HFF-Myc (cell line): ENCODE measurements at regions not wholly inside any gene's neighbourhood (a gene's known extent, or its start where the extent isn't known, plus 50 kb on each side); places are given as distances from the start of the nearest gene placed in this dataset.

Experiments
- DNase-seq: peaks from one replicate; pipeline ENCODE4 v3.0.0-alpha.2; 2011; ENCODE audit warnings: low read depth; ENCODE audit errors: extremely low read depth
- H3K4me3 ChIP-seq: replicated peaks from 2 replicates; pipeline ENCODE4 v1.5.1; 2011; ENCODE audit warnings: low read depth, mild to moderate bottlenecking, control low read depth, low read length
- TF ChIP-seq, protein P1 (sequence below): IDR thresholded peaks from 2 replicates; pipeline ENCODE4 v1.5.1; 2012; ENCODE audit warnings: mild to moderate bottlenecking, low read depth, low read length, control low read depth; ENCODE audit errors: missing control alignments

DNA sequence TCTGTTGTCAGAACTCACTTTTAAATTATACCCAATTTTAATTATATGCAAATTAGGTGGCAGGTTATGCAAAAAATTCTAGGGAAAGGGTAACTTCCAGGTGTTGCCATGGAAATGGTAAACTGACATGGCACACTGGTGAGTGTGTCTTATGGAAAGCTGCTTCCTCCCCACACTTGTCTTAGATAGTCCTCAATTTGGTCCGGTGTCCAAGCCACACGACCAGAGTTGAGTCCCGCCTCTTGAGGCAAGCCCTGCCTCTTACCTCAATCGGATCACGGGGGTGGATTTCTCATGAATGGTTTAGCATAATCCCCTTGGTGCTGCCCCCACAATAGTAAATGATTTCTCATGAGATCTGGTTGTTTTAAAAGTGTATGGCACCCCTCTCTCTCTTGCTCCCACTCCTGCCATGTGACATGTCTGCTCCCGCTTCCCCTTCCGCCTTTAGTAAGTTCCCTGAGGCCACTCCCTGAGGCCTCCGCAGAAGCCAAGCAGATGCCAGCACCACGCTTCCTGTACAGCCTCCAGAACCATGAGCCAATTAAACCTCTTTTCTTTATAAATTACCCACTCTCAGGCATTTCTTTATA is 74.9 kb downstream of the MATN1 start:
- H3K4me3 ChIP-seq: no peak overlapping the region
- DNase-seq: no peak
- TF ChIP-seq, protein P1, sequence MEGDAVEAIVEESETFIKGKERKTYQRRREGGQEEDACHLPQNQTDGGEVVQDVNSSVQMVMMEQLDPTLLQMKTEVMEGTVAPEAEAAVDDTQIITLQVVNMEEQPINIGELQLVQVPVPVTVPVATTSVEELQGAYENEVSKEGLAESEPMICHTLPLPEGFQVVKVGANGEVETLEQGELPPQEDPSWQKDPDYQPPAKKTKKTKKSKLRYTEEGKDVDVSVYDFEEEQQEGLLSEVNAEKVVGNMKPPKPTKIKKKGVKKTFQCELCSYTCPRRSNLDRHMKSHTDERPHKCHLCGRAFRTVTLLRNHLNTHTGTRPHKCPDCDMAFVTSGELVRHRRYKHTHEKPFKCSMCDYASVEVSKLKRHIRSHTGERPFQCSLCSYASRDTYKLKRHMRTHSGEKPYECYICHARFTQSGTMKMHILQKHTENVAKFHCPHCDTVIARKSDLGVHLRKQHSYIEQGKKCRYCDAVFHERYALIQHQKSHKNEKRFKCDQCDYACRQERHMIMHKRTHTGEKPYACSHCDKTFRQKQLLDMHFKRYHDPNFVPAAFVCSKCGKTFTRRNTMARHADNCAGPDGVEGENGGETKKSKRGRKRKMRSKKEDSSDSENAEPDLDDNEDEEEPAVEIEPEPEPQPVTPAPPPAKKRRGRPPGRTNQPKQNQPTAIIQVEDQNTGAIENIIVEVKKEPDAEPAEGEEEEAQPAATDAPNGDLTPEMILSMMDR: no peak

DNA sequence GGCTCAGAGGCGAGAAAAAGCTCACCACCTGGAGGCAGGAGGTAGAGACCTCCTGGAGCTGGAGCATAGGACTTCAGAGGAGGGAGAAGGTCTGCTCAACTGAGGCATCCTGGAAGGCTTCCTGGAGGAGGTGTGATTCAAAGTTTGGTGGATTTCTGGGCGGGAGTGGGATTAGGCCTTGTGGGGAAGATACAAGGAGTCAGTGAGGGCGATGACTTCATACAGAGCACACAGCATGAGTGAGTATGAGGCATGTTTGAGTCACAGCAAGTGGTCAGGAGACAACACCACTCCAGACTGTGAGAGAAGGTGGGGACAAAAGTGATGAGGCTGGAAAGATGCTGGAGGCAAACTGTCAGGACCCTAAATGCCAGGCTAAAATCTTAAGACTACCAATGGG is 77.6 kb downstream of the MATN1 start:
- TF ChIP-seq, protein P1: no peak
- no peak for DNase-seq
- no peak overlapping the region for H3K4me3 ChIP-seq

DNA sequence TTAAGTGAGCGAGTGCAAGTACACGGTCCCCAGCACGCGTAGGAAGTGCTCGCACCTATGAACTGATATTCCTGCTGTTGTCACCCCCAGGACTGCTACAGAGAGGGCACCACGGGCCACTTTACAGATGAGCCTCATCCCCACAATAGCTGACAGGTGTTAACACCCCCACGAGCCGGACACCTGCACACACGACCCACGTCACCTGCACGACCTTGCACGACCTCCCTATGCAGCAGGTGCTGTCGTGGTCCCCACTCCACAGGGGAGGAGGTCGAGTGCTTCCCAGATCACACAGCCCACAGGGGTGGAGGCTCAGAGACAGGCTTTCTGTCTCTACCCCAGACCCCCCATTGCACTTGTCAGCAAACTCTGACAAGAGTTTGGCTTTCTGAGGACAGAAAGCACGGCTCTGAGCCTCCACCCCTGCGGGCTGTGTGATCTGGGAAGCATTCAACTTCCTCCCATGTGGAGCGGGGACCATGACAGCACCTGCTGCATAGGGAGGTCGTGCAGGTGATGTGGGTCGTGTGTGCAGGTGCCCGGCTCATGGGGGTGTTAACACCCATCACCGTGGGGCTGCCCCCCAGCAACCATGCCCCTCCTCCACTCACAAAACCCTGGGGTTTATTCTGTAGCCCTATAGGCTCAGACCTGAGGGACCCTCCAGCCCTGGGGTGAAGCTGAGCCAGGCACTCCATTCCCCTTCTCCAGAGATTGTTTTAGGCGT is 80.8 kb downstream of the MATN1 start:
- TF ChIP-seq, protein P1: no peak
- DNase-seq: no peak
- H3K4me3 ChIP-seq: no peak overlapping the region

DNA sequence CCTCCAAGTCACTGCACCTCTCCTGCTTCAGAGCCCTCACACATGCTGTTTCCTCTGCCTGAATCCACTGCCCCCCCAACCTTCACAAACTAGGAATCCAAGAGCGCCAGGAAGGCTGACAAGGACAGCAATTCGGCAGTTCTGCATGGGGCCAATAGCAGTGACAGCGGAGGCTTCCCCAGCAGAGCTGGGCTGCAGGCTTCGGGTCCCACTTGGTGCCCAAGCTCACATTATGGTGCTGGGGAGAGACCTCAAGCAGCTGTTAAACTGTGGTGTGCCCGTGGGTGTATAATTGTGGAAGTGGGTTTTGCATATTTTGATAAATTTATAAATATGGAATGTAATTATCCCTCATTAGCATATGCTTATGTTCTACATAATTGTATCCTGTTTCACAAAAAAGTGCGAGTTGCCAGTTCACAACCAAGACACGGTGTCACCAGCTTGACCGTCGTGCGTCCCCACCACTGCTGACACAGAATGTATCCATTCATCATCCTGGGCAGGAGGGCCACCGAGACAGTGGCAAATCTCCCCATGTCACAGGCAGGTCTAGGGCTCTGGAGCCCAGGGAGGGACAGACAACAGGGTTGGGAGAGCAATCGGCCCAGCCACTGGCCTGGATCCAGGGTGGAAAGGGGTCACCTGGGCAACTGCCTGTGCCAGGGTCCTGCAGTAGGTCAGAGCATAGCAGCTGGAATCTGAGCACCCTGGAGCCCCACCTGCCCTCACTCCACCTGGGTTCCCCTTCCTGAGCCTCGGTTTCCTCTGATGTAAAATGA is 81.6 kb downstream of the MATN1 start:
- TF ChIP-seq, protein P1: no peak
- no peak for DNase-seq

DNA sequence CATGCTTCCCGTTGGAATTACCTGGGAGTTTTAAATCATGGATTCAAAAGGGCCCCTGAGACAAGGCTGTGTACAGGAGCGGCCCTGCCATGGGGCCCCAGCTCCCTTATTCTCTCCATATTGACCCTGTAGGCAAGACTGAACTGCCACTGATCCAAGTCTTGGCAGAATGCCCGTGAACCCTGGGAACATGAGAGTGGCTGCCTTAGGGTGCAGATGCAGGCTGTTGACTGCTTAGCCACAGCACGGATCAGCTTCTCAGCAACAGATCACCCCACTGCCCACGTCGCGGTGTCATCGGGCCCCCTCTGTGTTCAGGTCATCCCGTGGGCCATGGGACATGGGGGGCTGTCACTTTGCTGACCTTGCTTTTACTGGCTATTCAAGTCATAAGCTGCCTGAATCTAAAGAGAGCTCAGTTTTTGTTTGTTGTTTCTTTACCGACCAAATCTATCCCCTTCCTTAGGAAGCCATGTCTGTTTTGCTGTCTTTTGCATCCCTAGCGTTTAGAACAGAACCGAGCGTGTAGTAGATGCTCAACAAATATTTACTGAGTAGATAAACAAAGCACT is 83.4 kb downstream of the MATN1 start:
- no peak for DNase-seq
- no peak overlapping the region for H3K4me3 ChIP-seq
- TF ChIP-seq, protein P1: no peak

More for the DNA sequence above, 81.6 kb downstream of the MATN1 start:
- H3K4me3 ChIP-seq: no peak overlapping the region

DNA sequence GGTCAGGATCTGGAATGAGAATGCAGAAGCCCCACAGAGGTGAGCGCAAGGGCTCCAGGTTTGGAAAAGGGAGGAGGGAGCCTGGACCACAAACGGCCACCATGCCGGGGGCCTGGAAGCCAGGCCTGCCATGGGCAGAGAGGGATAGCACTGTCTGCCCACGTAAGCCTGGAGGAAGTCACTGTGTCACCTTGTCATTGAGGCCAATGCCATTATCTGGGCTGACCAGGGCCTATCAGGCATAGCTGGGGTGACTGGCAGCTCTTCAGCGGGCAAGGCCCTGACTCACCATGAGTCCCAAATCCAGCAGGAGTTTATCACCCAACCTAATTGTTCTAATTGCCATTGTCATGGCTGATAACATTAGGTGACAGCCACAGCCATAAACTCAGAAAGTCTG is 84.6 kb downstream of the MATN1 start:
- DNase-seq: no peak
- TF ChIP-seq, protein P1: no peak
- no peak overlapping the region for H3K4me3 ChIP-seq
